ENCODE measurements at regions not wholly inside any gene's neighbourhood (a gene's known extent, or its start where the extent isn't known, plus 50 kb on each side); places are given as distances from the start of the nearest gene placed in this dataset.
"Not testable (repeated sequence)": the region's sequence is repeated elsewhere in the genome, so short reads cannot be mapped to it uniquely, and the experiment has no call there.

DNA sequence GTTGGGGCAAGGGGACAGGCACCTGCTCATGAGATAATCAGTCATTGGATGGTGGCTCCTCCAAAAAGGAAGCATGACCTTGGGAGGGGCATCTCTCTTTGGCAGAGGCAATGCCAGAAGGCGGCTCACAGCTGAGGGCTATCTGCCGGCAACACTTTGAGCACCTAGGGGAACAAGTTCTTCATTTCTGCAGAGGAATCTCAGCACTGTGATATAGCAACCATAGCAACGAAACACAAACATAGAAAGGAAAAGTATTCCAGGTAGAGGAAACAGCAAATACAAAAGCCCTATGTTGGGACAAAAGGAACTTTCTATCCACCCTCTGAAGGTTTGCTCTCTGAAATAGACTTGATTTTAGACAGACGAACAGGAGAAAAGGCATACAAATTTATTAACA lies 89.1 kb upstream of the NEDD4L start:
- TF ChIP-seq, protein P1, sequence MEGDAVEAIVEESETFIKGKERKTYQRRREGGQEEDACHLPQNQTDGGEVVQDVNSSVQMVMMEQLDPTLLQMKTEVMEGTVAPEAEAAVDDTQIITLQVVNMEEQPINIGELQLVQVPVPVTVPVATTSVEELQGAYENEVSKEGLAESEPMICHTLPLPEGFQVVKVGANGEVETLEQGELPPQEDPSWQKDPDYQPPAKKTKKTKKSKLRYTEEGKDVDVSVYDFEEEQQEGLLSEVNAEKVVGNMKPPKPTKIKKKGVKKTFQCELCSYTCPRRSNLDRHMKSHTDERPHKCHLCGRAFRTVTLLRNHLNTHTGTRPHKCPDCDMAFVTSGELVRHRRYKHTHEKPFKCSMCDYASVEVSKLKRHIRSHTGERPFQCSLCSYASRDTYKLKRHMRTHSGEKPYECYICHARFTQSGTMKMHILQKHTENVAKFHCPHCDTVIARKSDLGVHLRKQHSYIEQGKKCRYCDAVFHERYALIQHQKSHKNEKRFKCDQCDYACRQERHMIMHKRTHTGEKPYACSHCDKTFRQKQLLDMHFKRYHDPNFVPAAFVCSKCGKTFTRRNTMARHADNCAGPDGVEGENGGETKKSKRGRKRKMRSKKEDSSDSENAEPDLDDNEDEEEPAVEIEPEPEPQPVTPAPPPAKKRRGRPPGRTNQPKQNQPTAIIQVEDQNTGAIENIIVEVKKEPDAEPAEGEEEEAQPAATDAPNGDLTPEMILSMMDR (conservative IDR thresholded peaks at IDR 0.05; ENCODE audit: low read length), result no peak
- H3K4me3 ChIP-seq (ENCODE audit: low read length), result no peak overlapping the region
- DNase-seq (ENCODE audit: low read depth), result no peak

DNA sequence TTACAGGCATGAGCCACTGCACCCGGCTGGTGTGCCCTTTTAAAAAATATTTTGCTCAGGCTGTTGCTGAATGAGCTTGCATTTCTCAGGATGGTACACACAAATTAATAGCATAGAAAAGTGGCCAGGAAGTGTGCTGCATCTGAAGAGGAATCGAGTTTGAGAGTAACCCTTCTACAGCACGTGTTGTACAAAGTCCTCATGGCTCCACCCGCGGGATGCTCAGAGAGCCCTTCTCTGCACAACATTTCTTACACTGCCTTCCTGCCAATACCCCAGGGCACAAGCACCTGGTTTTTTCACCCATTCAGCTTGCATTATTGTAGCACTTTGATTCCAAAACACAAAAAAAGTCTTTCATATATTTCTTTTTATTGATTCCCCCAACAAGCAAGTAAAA lies 90.1 kb upstream of the NEDD4L start:
- no peak for DNase-seq (ENCODE audit: low read depth)
- no peak overlapping the region for H3K4me3 ChIP-seq (ENCODE audit: low read length)
- TF ChIP-seq, protein P1 (conservative IDR thresholded peaks at IDR 0.05; ENCODE audit: low read length), result no peak

DNA sequence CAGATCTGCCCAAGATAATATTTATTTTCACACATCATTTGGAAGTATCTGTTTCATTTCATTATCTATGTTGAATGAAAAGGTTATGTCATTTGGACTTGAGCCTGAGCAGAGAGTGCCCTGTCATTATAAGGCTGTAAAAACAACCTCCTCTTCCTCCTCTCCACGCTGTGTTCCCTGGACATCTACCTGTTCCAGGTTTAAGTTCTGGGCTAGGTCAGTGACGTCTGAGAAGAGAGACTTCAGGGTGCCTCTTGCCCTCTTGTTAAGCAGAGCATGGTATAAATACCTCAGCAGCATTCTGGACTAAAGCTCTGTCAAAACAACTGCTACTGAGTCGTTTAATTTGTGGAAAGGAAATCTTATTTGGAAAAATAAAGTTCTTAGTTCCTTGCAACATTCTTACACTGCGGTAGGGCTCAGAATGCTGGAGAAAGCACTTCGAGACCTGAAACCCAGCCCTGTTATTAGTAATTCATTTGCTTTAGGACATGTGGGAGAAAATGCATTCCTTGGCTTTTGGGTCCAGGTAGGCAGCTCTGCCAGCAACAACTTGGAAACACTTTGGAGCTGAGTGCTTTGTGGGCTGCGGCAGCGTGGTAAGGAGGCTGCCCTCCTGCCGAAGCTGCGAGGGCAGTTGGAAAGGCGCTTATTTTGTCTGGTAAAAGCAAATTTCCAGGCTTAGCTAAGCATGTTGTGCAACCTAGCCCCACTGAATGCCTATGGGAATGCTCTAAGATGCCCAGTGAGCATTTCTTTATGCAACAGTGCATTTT lies 91.8 kb upstream of the NEDD4L start:
- H3K4me3 ChIP-seq (ENCODE audit: low read length), result no peak overlapping the region
- TF ChIP-seq, protein P1 (conservative IDR thresholded peaks at IDR 0.05; ENCODE audit: low read length), result no peak
- peak; percentile 16 for DNase-seq (ENCODE audit: low read depth)

DNA sequence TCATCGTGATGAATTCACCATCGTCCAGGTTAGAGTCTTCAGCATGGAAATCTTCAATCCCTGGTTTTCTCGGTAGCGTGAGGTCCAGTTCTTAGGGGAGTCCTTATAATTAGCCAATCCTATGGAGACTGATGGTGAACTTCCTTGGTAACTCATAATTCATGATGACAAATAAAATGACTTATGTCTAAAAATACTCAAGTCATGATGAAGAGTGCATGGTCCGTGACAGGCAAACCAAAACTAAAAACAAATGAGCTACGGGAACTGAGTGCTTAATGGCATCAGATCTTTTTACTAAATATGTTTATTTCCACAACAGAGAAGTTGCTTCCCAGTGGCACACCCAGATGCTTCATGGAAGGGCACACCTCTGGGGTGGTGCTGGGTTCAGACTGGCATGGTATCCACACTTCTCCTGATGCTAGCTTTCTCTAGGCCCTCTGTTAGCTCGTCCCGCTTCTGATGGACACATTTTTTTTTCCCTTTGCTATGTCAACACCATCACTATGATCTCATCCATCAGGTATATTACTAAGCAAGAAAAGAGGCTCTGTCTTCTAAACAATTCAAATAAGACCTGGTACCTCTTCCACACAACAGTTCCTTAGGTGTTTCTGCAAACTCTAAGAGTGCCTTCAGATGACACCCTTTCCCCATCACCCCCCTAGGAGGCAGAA lies 92.8 kb upstream of the NEDD4L start:
- no peak for DNase-seq (ENCODE audit: low read depth)
- no peak overlapping the region for H3K4me3 ChIP-seq (ENCODE audit: low read length)
- TF ChIP-seq, protein P1 (conservative IDR thresholded peaks at IDR 0.05; ENCODE audit: low read length), result no peak

DNA sequence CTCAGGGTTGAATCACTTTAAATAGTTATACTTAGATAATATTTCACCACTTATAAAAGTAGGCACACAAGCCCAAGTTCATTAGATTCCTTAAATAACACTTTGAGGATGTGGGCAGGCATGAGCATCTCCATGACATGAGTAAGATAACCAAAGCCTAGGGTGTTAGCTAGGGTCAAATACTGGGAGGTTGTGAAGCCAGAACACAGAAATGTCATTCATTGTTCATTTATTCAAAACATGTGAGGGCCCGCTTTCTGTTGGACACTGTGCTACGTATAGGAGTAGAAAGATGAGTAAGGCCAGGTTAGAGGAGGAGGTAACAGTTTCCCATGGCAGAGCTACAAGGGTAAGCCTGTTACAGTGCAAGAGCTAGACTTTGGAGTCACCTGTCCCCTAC lies 93.5 kb upstream of the NEDD4L start:
- TF ChIP-seq, protein P1 (conservative IDR thresholded peaks at IDR 0.05; ENCODE audit: low read length), result no peak
- DNase-seq (ENCODE audit: low read depth), result no peak
- no peak overlapping the region for H3K4me3 ChIP-seq (ENCODE audit: low read length)

DNA sequence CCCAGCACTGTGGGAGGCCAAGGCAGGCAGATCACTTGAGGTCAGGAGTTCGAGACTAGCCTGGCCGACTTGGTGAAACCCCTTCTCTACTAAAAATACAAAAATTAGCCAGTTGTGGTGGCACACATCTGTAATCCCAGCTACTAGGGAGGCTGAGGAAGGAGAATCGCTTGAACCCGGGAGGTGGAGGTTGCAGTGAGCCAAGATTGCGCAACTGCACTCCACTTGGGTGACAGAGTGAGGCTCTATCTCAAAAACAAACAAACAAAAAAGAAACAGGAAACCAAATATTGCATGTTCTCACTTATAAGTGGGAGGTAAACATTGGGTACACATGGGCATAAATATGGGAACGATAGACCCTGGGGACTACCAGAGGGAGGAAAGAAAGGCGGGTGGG lies 94.7 kb upstream of the NEDD4L start:
- H3K4me3 ChIP-seq (ENCODE audit: low read length), result not testable (repeated sequence)

DNA sequence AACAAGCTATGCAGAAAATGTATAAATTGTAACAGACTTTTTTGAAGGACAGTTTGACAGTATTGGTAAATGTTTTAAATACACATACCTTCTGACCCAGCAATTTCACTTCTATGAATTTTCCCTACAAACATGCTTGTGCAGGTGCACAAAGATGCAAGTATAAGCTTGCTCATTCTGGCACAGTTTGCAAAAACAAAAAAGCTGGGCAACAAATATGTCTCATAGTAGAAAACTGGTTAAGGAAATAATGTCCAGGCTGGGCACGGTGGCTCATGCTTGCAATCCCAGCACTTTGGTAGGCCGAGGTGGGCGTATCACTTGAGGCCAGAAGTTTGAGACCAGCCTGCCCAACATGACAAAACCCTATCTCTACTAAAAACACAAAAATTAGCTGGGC lies 96.9 kb upstream of the NEDD4L start:
- DNase-seq (ENCODE audit: low read depth), result no peak
- TF ChIP-seq, protein P1 (conservative IDR thresholded peaks at IDR 0.05; ENCODE audit: low read length), result no peak
- H3K4me3 ChIP-seq (ENCODE audit: low read length), result no peak overlapping the region

More for the DNA sequence above, 94.7 kb upstream of the NEDD4L start:
- DNase-seq (ENCODE audit: low read depth), result not testable (repeated sequence)
